ENCODE measurements at regions not wholly inside any gene's neighbourhood (a gene's known extent, or its start where the extent isn't known, plus 50 kb on each side); places are given as distances from the start of the nearest gene placed in this dataset.

- WGBS, 2 experiments = 85 to 88% methylated on average over 5 of the region's 5 CpGs
- no peaks in the 10 kb centered on the region for H3K36me3 ChIP-seq (ENCODE audit: control insufficient read depth, insufficient read depth, low read length)
- no peak overlapping the region for H3K4me3 ChIP-seq (ENCODE audit: insufficient read depth, low read depth, low read length)
- no peaks in the 10 kb centered on the region for H3K9me3 ChIP-seq (ENCODE audit: control insufficient read depth, low read length)
- no peaks in the 10 kb centered on the region for H3K27me3 ChIP-seq (ENCODE audit: control insufficient read depth, insufficient read depth, low read length, poor library complexity, severe bottlenecking)
- H3K4me1 ChIP-seq (ENCODE audit: control insufficient read depth, insufficient read depth, low read length) = no peaks in the 10 kb centered on the region
- no peak overlapping the region for H3K27ac ChIP-seq (ENCODE audit: insufficient read depth, low read depth, low read length, poor library complexity, severe bottlenecking)
Measured at GRCh38 chr15:86018679-86019078, 61.0 kb upstream of the AGBL1 start.

- no peaks in the 10 kb centered on the region for H3K27me3 ChIP-seq (ENCODE audit: control insufficient read depth, insufficient read depth, low read length, poor library complexity, severe bottlenecking)
- no peaks in the 10 kb centered on the region for H3K36me3 ChIP-seq (ENCODE audit: control insufficient read depth, insufficient read depth, low read length)
- H3K27ac ChIP-seq (ENCODE audit: insufficient read depth, low read depth, low read length, poor library complexity, severe bottlenecking) = no peak overlapping the region
- H3K4me1 ChIP-seq (ENCODE audit: control insufficient read depth, insufficient read depth, low read length) = no peaks in the 10 kb centered on the region
- WGBS, 2 experiments = 88 to 95% methylated on average over 5 of the region's 5 CpGs
- H3K4me3 ChIP-seq (ENCODE audit: insufficient read depth, low read depth, low read length) = no peak overlapping the region
- H3K9me3 ChIP-seq (ENCODE audit: control insufficient read depth, low read length) = no peaks in the 10 kb centered on the region
Measured at GRCh38 chr15:86021281-86022264, 58.1 kb upstream of the AGBL1 start.

- H3K4me3 ChIP-seq (ENCODE audit: insufficient read depth, low read depth, low read length) = no peak overlapping the region
- no peak overlapping the region for H3K27ac ChIP-seq (ENCODE audit: insufficient read depth, low read depth, low read length, poor library complexity, severe bottlenecking)
- 91 to 99% methylated on average over 4 of the region's 4 CpGs for WGBS, 2 experiments
- no peaks in the 10 kb centered on the region for H3K36me3 ChIP-seq (ENCODE audit: control insufficient read depth, insufficient read depth, low read length)
- H3K4me1 ChIP-seq (ENCODE audit: control insufficient read depth, insufficient read depth, low read length) = no peaks in the 10 kb centered on the region
- H3K9me3 ChIP-seq (ENCODE audit: control insufficient read depth, low read length) = no peaks in the 10 kb centered on the region
- no peaks in the 10 kb centered on the region for H3K27me3 ChIP-seq (ENCODE audit: control insufficient read depth, insufficient read depth, low read length, poor library complexity, severe bottlenecking)
Measured at GRCh38 chr15:86028961-86029360, 50.7 kb upstream of the AGBL1 start.
